ENCODE measurements at regions not wholly inside any gene's neighbourhood (a gene's known extent, or its start where the extent isn't known, plus 50 kb on each side); places are given as distances from the start of the nearest gene placed in this dataset.

GRCh38 chr4:145324161-145324560 is 143.8 kb upstream of the OTUD4 start:
- H3K36me3 Mint-ChIP-seq = no peaks in the 10 kb centered on the region
- no peaks in the 10 kb centered on the region for H3K4me1 Mint-ChIP-seq
- H3K9me3 Mint-ChIP-seq = peaks cover 2% of the 10 kb centered on the region
- H3K4me3 Mint-ChIP-seq = no peak overlapping the region
- no peak overlapping the region for H3K27ac Mint-ChIP-seq
- no peak for ATAC-seq
- no peak for DNase-seq (ENCODE audit: low spot score in 2 of 2)

GRCh38 chr4:145320294-145320693 is 139.9 kb upstream of the OTUD4 start:
- ATAC-seq (no peak), DNase-seq (ENCODE audit: low spot score in 2 of 2) (no peak)
- Mint-ChIP-seq H3K4me3 (no peak overlapping the region), H3K4me1 (no peaks in the 10 kb centered on the region), H3K36me3 (no peaks in the 10 kb centered on the region), H3K27ac (no peak overlapping the region), H3K9me3 (no peaks in the 10 kb centered on the region)

DNA sequence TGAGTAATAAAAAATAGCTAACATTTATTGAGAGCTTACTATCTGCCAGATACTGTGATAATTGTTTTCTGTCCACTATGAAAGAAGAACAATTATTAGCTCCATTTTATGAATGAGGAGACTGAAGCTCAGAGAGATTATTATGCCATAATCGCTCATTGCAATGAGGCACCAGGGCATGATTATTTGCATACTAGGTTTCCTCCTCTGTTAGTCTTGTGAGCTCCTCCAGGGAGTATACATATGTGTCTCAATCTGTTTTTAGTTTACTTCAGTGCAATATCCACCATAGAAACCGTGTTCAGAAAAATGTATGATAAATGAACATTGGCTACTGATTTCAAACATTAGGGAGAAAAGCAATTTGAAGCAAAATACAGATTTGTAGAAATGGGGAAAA is 139.4 kb upstream of the OTUD4 start:
- Mint-ChIP-seq H3K4me1 (no peaks in the 10 kb centered on the region), H3K9me3 (no peaks in the 10 kb centered on the region), H3K36me3 (no peaks in the 10 kb centered on the region), H3K4me3 (no peak overlapping the region), H3K27ac (no peak overlapping the region)
- no peak for DNase-seq (ENCODE audit: low spot score in 2 of 2)
- no peak for ATAC-seq

DNA sequence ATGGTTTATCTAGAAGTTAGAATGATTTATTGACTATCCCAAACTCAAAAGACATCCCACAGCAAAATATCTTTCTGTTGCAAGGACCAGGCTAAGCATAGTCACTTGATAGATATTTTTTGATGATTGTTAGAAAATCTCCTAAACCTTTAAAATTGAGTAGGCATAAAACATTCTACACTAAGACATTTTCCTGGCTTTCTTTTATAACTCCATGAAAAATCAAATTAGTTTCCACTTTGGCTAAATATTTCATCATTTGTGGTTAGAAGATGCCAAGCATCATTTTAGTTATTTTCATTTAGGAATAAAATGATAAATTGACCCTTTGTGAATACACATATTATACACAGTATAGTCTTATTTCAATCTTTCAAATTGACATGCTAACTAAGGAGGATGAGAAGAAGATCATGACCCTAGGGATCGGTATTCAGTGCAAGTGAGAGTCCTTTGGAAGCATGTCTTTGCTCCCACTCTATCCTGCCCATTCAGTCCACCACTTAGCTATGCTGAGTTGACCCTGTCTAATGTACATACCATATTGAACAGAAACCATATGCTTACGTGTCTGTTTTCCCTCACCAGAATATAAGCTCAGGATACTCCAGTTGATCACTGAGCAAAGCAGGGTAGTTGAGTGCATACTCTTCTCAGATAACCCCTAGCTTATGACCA is 136.6 kb upstream of the OTUD4 start:
- Mint-ChIP-seq H3K36me3 (no peaks in the 10 kb centered on the region), H3K4me1 (no peaks in the 10 kb centered on the region), H3K9me3 (no peaks in the 10 kb centered on the region), H3K27ac (no peak overlapping the region), H3K4me3 (no peak overlapping the region)
- no peak for ATAC-seq
- DNase-seq (ENCODE audit: low spot score in 2 of 2) = no peak

GRCh38 chr4:145315811-145316225 is 135.4 kb upstream of the OTUD4 start:
- no peak overlapping the region for H3K4me3 Mint-ChIP-seq
- no peaks in the 10 kb centered on the region for H3K36me3 Mint-ChIP-seq
- no peak for ATAC-seq
- H3K9me3 Mint-ChIP-seq = no peaks in the 10 kb centered on the region
- no peak for DNase-seq (ENCODE audit: low spot score in 2 of 2)
- H3K27ac Mint-ChIP-seq = no peak overlapping the region
- H3K4me1 Mint-ChIP-seq = no peaks in the 10 kb centered on the region

DNA sequence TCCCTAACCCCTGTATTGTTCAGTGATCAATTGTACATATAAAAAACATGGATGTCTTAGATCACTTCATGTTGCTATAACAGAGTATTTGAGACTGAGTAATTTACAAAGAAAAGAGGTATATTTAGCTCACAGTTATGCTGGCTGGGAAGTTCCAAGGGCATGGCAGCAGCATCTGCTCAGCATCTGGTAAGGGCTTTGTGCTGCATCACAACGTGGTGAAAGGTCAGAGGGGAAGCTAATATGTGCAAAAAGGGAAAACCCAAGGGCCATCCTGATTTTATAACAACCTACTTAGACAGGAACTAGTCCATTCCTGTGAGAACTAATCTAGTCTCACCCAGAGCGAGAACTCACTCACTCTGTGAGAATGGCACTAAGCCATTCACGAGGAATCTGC is 128.2 kb upstream of the OTUD4 start:
- no peak for DNase-seq (ENCODE audit: low spot score in 2 of 2)
- no peaks in the 10 kb centered on the region for H3K9me3 Mint-ChIP-seq
- H3K36me3 Mint-ChIP-seq = no peaks in the 10 kb centered on the region
- H3K27ac Mint-ChIP-seq = no peak overlapping the region
- no peaks in the 10 kb centered on the region for H3K4me1 Mint-ChIP-seq
- H3K4me3 Mint-ChIP-seq = no peak overlapping the region
- no peak for ATAC-seq

GRCh38 chr4:145307763-145308430 is 127.5 kb upstream of the OTUD4 start:
- H3K9me3 Mint-ChIP-seq = no peaks in the 10 kb centered on the region
- H3K36me3 Mint-ChIP-seq = no peaks in the 10 kb centered on the region
- no peak overlapping the region for H3K4me3 Mint-ChIP-seq
- H3K4me1 Mint-ChIP-seq = no peaks in the 10 kb centered on the region
- DNase-seq (ENCODE audit: low spot score in 2 of 2) (no peak), ATAC-seq (no peak)
- H3K27ac Mint-ChIP-seq = no peak overlapping the region

DNA sequence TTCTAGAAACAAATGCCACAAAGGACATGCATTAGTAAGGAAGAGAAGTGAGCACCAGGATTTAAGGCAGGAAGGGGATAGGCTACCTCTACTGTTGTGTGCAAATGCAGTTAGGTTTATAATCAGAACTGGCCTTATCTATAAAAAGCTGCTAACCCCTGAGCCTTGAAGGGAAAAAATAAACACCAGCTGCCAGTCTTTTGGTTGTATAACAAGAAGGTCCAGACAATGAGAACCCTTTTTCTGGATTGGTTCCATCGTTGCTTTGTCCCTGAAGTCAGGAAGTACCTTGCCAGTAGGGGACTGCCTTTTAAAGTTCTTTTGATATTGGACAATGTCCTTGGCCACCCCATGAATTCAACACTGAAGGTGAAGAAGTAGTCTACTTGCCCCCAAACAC is 126.7 kb upstream of the OTUD4 start:
- no peak for DNase-seq (ENCODE audit: low spot score in 2 of 2)
- Mint-ChIP-seq H3K36me3 (no peaks in the 10 kb centered on the region), H3K4me3 (no peak overlapping the region), H3K4me1 (no peaks in the 10 kb centered on the region), H3K27ac (no peak overlapping the region), H3K9me3 (no peaks in the 10 kb centered on the region)
- ATAC-seq = no peak

GRCh38 chr4:145302725-145303124 is 122.3 kb upstream of the OTUD4 start:
- Mint-ChIP-seq H3K4me3 (no peak overlapping the region), H3K36me3 (no peaks in the 10 kb centered on the region), H3K27ac (no peak overlapping the region), H3K9me3 (no peaks in the 10 kb centered on the region), H3K4me1 (no peaks in the 10 kb centered on the region)
- ATAC-seq = no peak
- DNase-seq (ENCODE audit: low spot score in 2 of 2) = no peak

DNA sequence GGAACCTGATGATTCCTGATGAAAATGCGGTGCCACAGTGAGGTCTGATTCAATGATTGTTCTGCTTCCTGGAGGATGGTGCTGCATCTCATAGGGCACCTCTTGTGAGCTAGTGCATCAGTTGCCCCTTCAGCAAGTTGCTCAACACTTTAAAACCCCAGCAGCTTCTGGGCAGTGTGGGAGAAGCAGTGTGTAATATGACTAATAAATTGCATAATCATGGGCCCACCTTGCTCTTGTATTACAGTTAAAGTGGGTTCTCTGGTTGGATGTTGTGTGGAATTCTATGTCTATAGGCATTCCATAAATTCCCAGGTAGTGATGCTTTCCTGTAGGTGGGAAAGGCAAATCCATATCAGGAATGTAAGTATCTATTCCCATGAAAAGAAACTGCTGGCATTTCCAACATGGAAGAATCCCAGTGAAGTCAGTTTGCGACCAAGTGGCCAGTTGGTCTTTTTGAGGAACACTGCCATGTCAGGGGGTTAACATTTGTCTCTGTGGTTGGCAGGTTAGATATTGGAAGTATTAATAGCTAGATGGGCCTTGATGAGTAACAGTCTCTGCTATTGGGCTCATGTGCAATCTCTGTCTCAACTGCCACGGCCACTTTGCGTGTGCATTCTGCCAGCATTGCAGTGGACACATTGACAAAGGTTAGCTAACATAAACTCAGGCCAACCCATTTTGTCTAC is 121.1 kb upstream of the OTUD4 start:
- Mint-ChIP-seq H3K9me3 (no peaks in the 10 kb centered on the region), H3K4me3 (no peak overlapping the region), H3K4me1 (no peaks in the 10 kb centered on the region), H3K27ac (no peak overlapping the region), H3K36me3 (no peaks in the 10 kb centered on the region)
- DNase-seq (ENCODE audit: low spot score in 2 of 2) = no peak
- no peak for ATAC-seq

- H3K9me3 Mint-ChIP-seq = no peaks in the 10 kb centered on the region
- peak; percentile 8 to 51 for DNase-seq (ENCODE audit: low spot score in 2 of 2)
- H3K36me3 Mint-ChIP-seq = no peaks in the 10 kb centered on the region
- H3K4me3 Mint-ChIP-seq = no peak overlapping the region
- ATAC-seq = peak; percentile 92
- H3K27ac Mint-ChIP-seq = no peak overlapping the region
- H3K4me1 Mint-ChIP-seq = no peaks in the 10 kb centered on the region
Observed at GRCh38 chr4:145299380-145300076, 119.1 kb upstream of the OTUD4 start.

DNA sequence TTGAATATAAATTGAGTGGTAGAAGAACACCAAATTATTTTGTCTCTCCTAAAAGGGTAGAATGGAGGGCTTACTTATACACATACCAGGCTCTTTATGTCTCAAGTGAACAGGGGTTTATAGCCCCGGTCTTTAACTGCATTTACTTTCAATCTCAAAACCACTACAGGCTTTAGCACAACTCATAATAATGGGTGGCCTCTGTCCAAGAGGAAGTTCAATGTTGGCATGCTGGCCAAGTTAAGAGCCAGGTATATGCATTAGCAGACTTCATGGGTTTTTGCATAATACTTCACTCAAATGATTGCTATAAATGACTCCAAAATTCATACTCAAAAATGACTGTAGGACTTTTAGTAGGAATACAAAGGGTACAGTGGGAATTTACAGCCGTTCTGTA is 118.5 kb upstream of the OTUD4 start:
- Mint-ChIP-seq H3K27ac (no peak overlapping the region), H3K9me3 (no peaks in the 10 kb centered on the region), H3K4me1 (no peaks in the 10 kb centered on the region), H3K36me3 (no peaks in the 10 kb centered on the region), H3K4me3 (no peak overlapping the region)
- DNase-seq (ENCODE audit: low spot score in 2 of 2) (no peak), ATAC-seq (no peak)

DNA sequence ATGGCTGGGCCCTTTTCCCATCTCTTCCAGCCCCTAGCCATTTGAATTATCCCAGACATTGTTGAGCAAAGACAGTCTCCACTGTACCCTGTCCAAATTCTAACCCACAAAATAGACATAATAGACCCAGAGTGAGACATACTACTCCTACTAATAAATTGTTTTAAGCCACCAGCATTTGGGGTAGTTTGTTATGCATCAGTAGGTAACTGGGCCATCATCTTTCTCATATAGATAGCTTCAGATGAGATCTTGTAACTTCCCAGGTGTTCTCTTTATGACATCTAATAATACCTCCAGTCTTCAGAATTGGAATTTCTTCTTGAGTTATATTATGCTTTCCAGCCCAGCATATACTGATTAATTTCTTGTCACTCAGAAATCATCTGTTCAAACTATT is 117.2 kb upstream of the OTUD4 start:
- H3K27ac Mint-ChIP-seq = no peak overlapping the region
- DNase-seq (ENCODE audit: low spot score in 2 of 2) (no peak), ATAC-seq (no peak)
- no peaks in the 10 kb centered on the region for H3K4me1 Mint-ChIP-seq
- H3K9me3 Mint-ChIP-seq = no peaks in the 10 kb centered on the region
- no peak overlapping the region for H3K4me3 Mint-ChIP-seq
- H3K36me3 Mint-ChIP-seq = no peaks in the 10 kb centered on the region

GRCh38 chr4:145295547-145295946 is 115.2 kb upstream of the OTUD4 start:
- no peaks in the 10 kb centered on the region for H3K9me3 Mint-ChIP-seq
- H3K36me3 Mint-ChIP-seq = no peaks in the 10 kb centered on the region
- ATAC-seq (no peak), DNase-seq (ENCODE audit: low spot score in 2 of 2) (no peak)
- no peaks in the 10 kb centered on the region for H3K4me1 Mint-ChIP-seq
- no peak overlapping the region for H3K27ac Mint-ChIP-seq
- no peak overlapping the region for H3K4me3 Mint-ChIP-seq

- H3K27ac Mint-ChIP-seq = no peak overlapping the region
Observed at GRCh38 chr4:145295122-145295521, 114.7 kb upstream of the OTUD4 start.

More at GRCh38 chr4:145295122-145295521, 114.7 kb upstream of the OTUD4 start:
- Mint-ChIP-seq H3K36me3 (no peaks in the 10 kb centered on the region), H3K4me1 (no peaks in the 10 kb centered on the region), H3K4me3 (no peak overlapping the region), H3K9me3 (no peaks in the 10 kb centered on the region)
- no peak for ATAC-seq
- DNase-seq (ENCODE audit: low spot score in 2 of 2) = no peak

Data from stimulated activated effector memory CD8-positive, alpha-beta T cell treated with anti-CD3 and anti-CD28 coated beads, Interleukin-12 subunit alpha, Interleukin-12 subunit beta, amount 100 ng/mL, for 72 hours (primary cell).